RKO (cell line): ENCODE measurements at regions not wholly inside any gene's neighbourhood (a gene's known extent, or its start where the extent isn't known, plus 50 kb on each side); places are given as distances from the start of the nearest gene placed in this dataset.

Experiments
- DNase-seq: peaks from one replicate; pipeline ENCODE4 v3.0.0-alpha.2; 2016; ENCODE audit warnings: low spot score

DNA sequence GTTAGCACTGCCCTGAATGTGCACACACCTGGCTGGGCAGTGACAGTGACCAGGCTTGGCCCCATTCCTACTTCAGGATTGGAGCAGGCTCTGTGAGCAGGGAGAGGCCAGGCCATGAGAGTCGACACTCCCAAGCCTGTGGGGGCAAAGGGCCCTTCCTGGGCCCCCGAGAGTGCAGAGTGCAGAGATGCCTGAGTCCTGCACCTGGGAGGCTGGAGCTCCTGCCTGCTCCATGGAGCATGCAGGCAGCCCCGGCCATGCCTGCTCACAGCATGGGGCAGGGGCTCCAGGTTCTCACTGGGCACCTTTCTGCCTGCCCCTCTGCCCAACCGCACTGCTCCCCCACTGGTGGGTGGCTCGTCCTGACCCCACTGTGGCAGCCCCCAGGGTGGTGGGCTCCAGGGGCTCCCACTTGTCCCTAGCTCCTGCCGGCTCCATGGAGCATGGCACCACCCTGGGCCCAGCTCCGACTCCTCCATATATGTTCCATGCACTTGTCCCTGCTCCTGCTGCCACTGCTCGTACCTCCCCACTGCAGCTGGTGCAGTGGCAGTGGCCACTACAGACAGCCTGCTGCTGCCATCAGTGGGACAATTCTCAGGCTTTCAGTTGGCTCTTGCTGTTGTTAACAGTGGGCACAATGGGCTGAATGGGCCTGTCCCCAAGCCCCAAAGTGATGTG lies 282.0 kb downstream of the RPRM start:
- no peak for DNase-seq

- DNase-seq = no peak
Observed at GRCh38 chr2:153195342-153195741, 283.2 kb downstream of the RPRM start.

DNA sequence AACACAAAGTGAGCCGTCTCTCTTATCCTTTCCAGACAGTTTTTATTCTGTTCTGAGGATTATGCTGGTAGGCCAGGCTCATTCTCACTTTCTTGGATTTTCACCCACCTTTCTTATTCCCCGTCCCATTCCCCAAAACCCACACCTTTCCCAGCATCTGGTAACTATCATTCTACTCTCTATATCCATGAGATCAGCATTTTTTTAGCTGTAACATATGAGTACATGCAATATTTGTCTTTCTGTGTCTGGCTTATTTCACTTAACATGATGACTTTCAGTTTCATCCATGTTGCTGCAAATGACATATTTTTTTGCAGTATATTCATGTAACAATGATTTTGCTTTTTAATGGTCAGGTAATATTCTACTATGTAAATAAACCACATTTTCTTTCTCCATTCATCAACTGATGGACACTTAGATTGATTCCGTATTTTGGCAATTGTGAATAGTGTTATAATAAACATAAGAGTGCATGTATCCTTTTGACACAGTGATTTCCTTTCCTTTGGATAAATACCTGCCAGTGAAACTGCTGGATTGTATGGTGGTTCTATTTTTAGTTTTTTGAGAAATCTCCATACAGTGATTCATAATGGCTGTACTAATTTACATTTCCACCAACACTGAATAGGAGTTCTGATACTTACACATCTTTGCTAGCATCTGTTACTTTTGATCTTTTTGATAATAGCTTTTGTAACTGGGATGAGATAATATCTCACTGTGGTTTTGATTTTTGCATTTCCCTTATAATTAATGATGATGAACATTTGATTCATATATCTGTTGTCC lies 289.3 kb downstream of the RPRM start:
- DNase-seq = no peak

GRCh38 chr2:153179808-153180207 lies 298.8 kb downstream of the RPRM start:
- DNase-seq = no peak

- DNase-seq = no peak
Observed at GRCh38 chr2:153169609-153170008, 309.0 kb downstream of the RPRM start.

DNA sequence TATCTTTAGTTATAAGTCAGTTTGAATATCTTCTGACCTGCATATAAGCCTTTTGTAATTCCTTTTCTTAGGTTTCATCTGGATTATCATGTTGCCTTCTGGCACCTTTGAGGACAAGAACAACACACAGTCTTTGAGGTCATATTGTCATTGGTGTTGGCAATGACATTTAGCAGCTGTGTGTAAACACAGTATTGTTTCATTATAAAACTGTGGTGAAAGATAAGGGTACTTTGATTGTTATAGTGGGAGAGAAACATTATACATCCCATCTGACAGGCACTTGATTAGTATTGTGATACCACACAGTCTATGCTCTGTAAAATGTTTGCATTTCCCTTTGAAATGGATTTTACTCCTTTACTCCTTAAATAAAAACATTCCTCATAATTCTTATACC lies 313.5 kb downstream of the RPRM start:
- DNase-seq = no peak

DNA sequence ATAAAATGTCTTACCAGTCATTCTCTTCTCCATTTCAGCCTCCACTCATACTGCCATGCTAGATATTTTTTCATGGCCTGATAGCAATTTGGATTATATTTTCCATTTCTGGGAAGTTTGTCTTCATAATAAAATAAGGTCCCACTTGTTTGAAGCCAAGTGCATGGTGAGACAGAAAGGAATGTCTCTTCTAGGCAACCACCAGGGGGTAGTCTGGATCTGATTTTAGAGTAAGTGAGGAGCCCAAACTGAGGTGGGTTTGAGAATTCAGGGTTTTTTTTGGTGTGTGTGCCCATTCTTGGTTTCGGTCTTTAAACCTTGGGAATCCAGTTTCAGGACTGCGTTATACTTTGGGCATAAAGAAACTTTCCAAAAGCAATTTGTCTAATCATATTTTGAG lies 315.5 kb downstream of the RPRM start:
- peak; percentile 59 for DNase-seq

- DNase-seq = no peak
Observed at GRCh38 chr2:153156743-153157142, 321.8 kb downstream of the RPRM start.

- no peak for DNase-seq
Observed at GRCh38 chr2:153152036-153152435, 326.5 kb downstream of the RPRM start.

GRCh38 chr2:153145470-153145978 lies 333.0 kb downstream of the RPRM start:
- DNase-seq = no peak

DNA sequence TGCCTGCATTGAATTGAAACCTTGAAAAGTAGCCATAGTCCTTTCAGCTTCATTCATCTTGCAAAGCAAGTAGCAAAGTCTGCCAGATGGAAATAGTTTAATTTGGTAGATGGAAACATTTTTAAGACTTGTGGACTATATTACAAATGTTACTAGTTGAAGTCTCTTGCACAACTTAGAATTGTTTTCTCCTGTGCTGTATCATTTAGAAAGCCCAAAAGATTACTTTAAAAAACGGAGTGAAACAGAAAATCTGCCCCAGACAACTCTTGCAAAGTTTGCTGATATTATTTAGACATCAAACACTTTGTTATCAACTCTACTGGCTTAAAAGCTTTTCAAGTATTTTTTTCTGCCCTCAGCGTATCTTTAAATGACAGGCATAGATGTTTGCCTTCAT lies 335.0 kb downstream of the RPRM start:
- no peak for DNase-seq

- DNase-seq = no peak
Observed at GRCh38 chr2:153140498-153140897, 338.1 kb downstream of the RPRM start.

DNA sequence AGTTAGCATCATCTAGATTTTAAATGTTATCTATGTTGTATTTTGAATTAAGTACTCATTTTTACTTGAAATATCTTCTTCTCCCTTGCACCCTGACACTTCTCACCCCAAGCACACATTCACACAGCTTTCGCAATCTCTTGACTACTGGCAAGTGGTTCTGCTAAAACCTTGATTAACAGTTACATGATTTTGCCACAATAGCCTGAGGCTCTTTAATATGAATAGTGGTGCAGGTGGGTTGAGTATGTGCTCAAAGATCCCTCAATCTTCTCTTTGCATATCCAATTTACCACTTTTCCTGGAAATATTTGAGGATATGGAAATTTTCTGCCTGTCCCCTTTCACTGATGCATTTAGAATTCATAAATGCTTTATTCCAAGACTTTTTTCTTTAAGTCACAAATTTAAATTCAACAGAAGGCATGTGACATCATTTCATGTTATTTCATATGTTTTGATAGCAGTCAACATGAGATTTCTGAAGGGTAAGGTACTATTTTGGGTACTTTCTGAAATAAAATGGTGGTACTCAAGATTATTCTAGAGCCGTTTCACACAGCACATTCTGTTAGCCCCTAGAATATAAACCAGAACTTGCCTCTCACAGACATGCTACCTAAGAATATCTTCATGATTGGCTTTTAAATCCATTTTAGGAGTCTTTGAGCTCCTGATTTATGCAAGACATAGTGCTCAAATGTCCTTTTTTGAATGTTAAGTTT lies 339.7 kb downstream of the RPRM start:
- DNase-seq = no peak

DNA sequence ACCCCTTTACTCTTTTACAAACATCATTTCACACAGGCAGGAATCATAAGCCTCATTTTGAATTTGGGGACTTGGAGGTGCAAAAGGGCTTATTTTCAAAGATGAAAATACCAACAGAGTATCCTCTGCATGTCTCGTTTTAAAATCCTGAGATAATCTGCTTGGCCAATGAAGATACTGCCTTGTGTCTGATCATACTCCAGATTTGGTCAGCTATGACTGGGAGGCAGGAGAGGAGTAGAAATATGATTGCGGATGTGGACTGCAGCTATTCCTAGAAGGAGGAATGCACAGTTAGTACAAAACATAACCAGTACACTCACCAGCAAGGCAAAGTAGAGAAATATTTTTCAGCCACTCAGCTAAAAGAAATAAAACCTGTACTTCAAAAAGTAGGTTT lies 342.3 kb downstream of the RPRM start:
- no peak for DNase-seq

DNA sequence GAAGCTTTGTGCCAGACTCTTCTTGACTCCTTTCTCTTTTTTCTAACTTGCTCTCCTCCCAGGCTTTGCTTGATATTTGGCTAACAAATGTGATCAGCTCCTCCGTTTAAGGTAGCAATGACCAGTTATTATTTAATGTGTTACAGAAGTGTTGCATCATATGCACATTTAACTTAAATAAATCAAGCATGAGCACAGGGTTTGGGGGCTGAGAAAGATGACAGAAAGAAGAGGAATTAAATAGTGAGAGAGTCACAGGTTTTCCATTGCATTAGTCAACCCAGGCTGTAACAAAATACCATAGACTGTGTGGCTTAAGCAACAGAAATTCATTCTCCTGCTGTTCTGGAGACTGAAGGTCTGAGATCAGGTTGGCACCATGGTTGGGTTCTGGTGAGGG lies 343.8 kb downstream of the RPRM start:
- no peak for DNase-seq

DNA sequence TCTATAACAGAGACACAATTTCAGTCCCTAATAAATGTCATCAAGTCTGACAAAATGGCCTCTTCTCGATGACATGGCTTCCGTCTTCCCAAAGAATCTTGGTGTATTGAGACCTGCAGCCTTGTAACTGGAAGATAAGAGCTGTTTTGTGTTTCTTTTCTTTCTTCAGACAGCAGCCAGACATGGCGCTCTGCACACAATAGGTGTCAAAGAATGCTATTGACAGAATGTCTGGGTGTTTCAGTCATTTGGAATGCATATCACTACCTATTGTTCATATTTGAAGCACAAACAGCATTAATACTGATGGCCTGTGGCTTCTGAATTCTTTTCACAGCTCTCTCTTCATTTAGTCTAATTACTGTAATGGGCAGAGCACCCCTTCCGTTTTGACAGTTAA lies 344.8 kb downstream of the RPRM start:
- no peak for DNase-seq

GRCh38 chr2:153132418-153132817 lies 346.1 kb downstream of the RPRM start:
- no peak for DNase-seq

DNA sequence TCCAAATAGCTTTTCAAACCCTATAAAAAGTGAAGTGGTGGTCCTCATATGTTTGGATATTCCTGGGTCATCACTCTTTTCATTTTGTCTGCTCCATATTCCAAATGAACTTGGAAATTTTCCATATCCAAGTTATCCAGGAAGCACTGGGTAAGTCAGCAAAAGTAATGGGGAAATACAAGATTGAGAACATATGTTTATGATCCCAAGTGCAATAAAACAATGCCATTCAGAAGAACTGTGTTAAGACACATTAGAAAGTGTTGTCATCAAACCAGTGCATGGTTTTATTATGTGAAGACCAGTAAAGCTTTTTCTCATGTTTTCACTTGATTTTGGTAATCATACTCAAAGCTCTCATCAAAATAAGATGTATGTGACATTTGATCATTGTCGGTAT lies 363.4 kb downstream of the RPRM start:
- DNase-seq = no peak

DNA sequence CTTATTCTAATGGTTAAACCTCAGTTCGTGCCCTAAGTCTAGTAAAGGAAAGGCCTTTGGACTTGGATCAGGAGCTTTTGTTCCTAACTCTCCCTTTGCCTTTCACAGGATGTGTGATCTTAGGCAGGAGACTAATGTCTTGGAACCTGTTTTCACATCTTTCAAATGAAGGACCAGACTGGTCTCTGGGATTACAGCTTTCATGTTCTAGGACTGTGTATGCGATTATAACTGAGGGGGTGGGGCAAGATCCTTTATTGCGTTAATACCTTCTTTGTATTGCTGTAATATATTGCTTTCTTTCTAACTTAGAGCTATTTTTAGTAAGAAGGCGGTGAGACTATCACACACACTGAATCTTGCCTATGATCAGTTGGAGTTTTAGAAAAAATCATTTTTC lies 368.1 kb downstream of the RPRM start:
- no peak for DNase-seq

GRCh38 chr2:153109793-153110192 lies 368.8 kb downstream of the RPRM start:
- no peak for DNase-seq

DNA sequence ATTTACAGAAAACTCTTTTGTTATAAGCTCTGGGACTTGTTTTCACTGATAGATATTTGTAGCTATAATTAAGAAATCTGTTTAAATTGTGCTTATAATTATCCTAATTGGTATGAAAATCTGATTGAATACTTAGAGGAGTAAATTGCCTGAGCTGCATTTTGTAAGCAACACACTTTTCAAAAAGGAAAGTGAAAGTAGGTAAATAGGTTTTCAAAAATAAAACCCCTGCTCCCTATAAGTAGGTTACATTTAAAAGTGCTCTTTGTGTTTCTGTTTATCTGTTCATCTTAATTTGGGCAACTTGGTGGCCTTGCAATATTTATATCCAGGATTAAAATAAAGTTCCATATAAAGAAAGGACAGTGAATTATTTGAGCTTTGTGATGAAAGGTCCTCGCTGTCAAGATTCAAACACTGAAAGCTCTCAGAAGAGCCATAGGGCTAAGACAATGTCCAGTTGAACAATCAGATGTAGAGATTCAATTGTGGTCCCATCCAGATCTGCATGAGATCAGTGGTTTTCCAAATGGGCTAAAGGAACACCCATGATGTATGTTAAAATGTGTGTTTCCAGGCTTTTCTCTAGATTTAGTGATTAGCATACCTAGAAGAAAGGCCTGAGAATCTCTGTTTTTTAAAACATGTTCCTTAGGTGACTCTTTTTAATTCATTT lies 371.6 kb downstream of the RPRM start:
- DNase-seq = no peak

GRCh38 chr2:153105829-153106578 lies 372.6 kb downstream of the RPRM start:
- DNase-seq = peak; percentile 30
